GM21786 (cell line): ENCODE measurements at regions not wholly inside any gene's neighbourhood (a gene's known extent, or its start where the extent isn't known, plus 50 kb on each side); places are given as distances from the start of the nearest gene placed in this dataset.

Source experiments
- ATAC-seq: cut with Tn5 transposase; IDR thresholded peaks from one replicate; pipeline ENCODE4 v1.9.1; 2021; ENCODE audit not compliant: unreplicated experiment

GRCh38 chr5:81914696-81915095 is 57.1 kb upstream of the ATG10 start:
- no peak for ATAC-seq

- no peak for ATAC-seq
Observed at GRCh38 chr5:81912933-81913332, 58.9 kb upstream of the ATG10 start.

GRCh38 chr5:81909677-81910076 is 62.1 kb upstream of the ATG10 start:
- peak; percentile 84 for ATAC-seq

- no peak for ATAC-seq
Observed at GRCh38 chr5:81908771-81909170, 63.1 kb upstream of the ATG10 start.

GRCh38 chr5:81908044-81908443 is 63.8 kb upstream of the ATG10 start:
- no peak for ATAC-seq

- ATAC-seq = no peak
Observed at GRCh38 chr5:81907012-81907635, 64.7 kb upstream of the ATG10 start.

GRCh38 chr5:81906086-81906485 is 65.7 kb upstream of the ATG10 start:
- no peak for ATAC-seq

- ATAC-seq = no peak
Observed at GRCh38 chr5:81904861-81905260, 67.0 kb upstream of the ATG10 start.

GRCh38 chr5:81904166-81904565 is 67.7 kb upstream of the ATG10 start:
- ATAC-seq = no peak

- no peak for ATAC-seq
Observed at GRCh38 chr5:81901586-81901985, 70.2 kb upstream of the ATG10 start.

GRCh38 chr5:81899123-81899522 is 72.7 kb upstream of the ATG10 start:
- ATAC-seq = no peak

- no peak for ATAC-seq
Observed at GRCh38 chr5:81898403-81898802, 73.4 kb upstream of the ATG10 start.

- no peak for ATAC-seq
Observed at GRCh38 chr5:81896764-81897163, 75.1 kb upstream of the ATG10 start.

GRCh38 chr5:81895307-81895706 is 76.5 kb upstream of the ATG10 start:
- no peak for ATAC-seq

- no peak for ATAC-seq
Observed at GRCh38 chr5:81893961-81894360, 77.9 kb upstream of the ATG10 start.

- ATAC-seq = no peak
Observed at GRCh38 chr5:81884871-81885270, 87.0 kb upstream of the ATG10 start.

- ATAC-seq = no peak
Observed at GRCh38 chr5:81883371-81883770, 88.5 kb upstream of the ATG10 start.

GRCh38 chr5:81881595-81881994 is 90.2 kb upstream of the ATG10 start:
- no peak for ATAC-seq

- no peak for ATAC-seq
Observed at GRCh38 chr5:81879936-81880335, 91.9 kb upstream of the ATG10 start.

- ATAC-seq = no peak
Observed at GRCh38 chr5:81878333-81878732, 93.5 kb upstream of the ATG10 start.

GRCh38 chr5:81866994-81867393 is 104.8 kb upstream of the ATG10 start:
- no peak for ATAC-seq

GRCh38 chr5:81860778-81861177 is 109.9 kb upstream of the SSBP2 start:
- ATAC-seq = no peak

GRCh38 chr5:81859624-81860023 is 108.7 kb upstream of the SSBP2 start:
- no peak for ATAC-seq
